ENCODE measurements at regions not wholly inside any gene's neighbourhood (a gene's known extent, or its start where the extent isn't known, plus 50 kb on each side); places are given as distances from the start of the nearest gene placed in this dataset.
"Not testable (repeated sequence)": the region's sequence is repeated elsewhere in the genome, so short reads cannot be mapped to it uniquely, and the experiment has no call there.

DNA sequence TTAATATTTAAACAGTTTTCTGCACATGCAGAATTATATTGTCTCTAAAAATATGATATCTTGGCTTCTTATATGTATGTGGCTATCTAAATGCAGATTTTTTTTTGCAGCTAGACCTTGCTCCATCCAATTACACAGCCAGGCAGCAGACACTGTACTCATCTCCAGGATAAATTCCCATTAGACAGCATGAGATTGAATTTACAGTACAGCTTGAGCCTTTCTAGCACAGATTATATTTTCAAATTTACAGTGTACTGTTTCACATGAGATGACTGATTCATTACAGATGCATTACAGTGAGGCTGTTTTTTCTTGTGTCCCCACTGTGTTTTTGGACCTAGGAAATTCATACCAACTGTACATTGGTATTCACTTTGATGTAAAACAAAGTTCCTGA is 134.9 kb downstream of the OTOL1 start:
- H3K36me3 ChIP-seq (ENCODE audit: control insufficient read depth in 2 of 2, insufficient read depth in 1 of 2, low read length in 2 of 2): no peaks in the 10 kb centered on the region
- no peaks in the 10 kb centered on the region for H3K9me3 ChIP-seq (ENCODE audit: control insufficient read depth, insufficient read depth, low read depth, low read length)
- no peaks in the 10 kb centered on the region for H3K4me1 ChIP-seq (ENCODE audit: control insufficient read depth, insufficient read depth, low read length)
- CTCF ChIA-PET: no interaction called here
- no peak overlapping the region for H3K27ac ChIP-seq (ENCODE audit: extremely low read depth, low read depth, low read length)
- TF ChIP-seq ZNF202 (tag by site-specific recombination; IDR thresholded peaks at IDR 0.05; ENCODE audit: borderline replicate concordance) (no peak), ZNF16 (tag by site-specific recombination; IDR thresholded peaks at IDR 0.05; ENCODE audit: low read depth) (no peak), ZNF660 (tag by site-specific recombination; IDR thresholded peaks at IDR 0.05) (no peak), ZNF626 (tag by site-specific recombination; IDR thresholded peaks at IDR 0.05) (no peak), ZNF544 (tag by site-specific recombination; IDR thresholded peaks at IDR 0.05) (no peak)
- TF ChIP-seq, protein P1, sequence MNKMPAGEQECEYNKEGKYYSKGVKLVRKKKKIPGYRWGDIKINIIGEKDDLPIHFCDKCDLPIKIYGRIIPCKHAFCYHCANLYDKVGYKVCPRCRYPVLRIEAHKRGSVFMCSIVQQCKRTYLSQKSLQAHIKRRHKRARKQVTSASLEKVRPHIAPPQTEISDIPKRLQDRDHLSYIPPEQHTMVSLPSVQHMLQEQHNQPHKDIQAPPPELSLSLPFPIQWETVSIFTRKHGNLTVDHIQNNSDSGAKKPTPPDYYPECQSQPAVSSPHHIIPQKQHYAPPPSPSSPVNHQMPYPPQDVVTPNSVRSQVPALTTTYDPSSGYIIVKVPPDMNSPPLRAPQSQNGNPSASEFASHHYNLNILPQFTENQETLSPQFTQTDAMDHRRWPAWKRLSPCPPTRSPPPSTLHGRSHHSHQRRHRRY (tag by site-specific recombination; IDR thresholded peaks at IDR 0.05): no peak
- TF ChIP-seq, protein P2, sequence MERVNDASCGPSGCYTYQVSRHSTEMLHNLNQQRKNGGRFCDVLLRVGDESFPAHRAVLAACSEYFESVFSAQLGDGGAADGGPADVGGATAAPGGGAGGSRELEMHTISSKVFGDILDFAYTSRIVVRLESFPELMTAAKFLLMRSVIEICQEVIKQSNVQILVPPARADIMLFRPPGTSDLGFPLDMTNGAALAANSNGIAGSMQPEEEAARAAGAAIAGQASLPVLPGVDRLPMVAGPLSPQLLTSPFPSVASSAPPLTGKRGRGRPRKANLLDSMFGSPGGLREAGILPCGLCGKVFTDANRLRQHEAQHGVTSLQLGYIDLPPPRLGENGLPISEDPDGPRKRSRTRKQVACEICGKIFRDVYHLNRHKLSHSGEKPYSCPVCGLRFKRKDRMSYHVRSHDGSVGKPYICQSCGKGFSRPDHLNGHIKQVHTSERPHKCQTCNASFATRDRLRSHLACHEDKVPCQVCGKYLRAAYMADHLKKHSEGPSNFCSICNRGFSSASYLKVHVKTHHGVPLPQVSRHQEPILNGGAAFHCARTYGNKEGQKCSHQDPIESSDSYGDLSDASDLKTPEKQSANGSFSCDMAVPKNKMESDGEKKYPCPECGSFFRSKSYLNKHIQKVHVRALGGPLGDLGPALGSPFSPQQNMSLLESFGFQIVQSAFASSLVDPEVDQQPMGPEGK (tag by site-specific recombination; IDR thresholded peaks at IDR 0.05): no peak
- H3K4me3 ChIP-seq (ENCODE audit: low read depth, low read length): no peak overlapping the region
- POLR2A ChIA-PET: no interaction called here

DNA sequence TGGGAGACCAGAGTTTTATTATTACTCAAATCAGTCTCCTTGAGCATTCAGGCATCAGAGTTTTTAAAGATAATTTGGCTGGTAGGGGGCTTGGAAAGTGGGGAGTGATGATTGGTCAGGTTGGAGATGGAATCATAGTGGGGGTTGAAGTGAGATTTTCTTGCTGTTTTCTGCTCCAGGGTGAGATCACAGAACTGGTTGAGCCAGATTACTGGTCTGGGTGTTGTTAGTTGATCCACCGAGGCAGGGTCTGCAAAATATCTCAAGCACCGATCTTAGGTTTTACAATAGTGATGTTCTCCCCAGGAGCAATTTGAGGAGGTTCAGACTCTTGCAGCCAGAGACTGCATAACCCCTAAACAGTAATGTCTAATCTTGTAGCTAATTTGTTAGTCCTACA is 141.0 kb downstream of the OTOL1 start:
- POLR2A ChIA-PET: no interaction called here

DNA sequence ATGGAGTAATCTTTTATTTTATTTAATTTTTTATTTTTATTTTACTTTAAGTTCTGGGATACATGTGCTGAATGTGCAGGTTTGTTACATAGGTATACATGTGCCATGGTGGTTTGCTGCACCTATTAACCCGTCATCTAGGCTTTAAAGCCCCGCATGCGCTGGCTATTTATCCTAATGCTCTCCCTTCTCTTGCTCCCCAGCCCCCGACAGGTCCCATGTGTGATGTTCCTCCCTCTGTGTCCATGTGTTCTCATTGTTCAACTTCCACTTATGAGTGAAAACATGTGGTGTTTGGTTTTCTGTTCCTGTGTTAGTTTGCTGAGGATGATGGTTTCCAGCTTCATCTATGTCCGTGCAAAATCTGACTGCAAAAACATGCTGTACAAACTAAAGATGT is 142.5 kb downstream of the OTOL1 start:
- H3K36me3 ChIP-seq (ENCODE audit: control insufficient read depth in 2 of 2, insufficient read depth in 1 of 2, low read length in 2 of 2); H3K4me3 ChIP-seq (ENCODE audit: low read depth, low read length); H3K9me3 ChIP-seq (ENCODE audit: control insufficient read depth, insufficient read depth, low read depth, low read length); POLR2A ChIA-PET; CTCF ChIA-PET; H3K4me1 ChIP-seq (ENCODE audit: control insufficient read depth, insufficient read depth, low read length); H3K27ac ChIP-seq (ENCODE audit: extremely low read depth, low read depth, low read length): not testable (repeated sequence)

More for the DNA sequence above, 141.0 kb downstream of the OTOL1 start:
- CTCF ChIA-PET: no interaction called here
- H3K4me3 ChIP-seq (ENCODE audit: low read depth, low read length): no peak overlapping the region
- TF ChIP-seq WT1 (tag by site-specific recombination; IDR thresholded peaks at IDR 0.05) (no peak), GLIS2 (tag by site-specific recombination; IDR thresholded peaks at IDR 0.05) (no peak), SP2 (tag by site-specific recombination; IDR thresholded peaks at IDR 0.05) (no peak), ZNF121 (tag by site-specific recombination; IDR thresholded peaks at IDR 0.05) (no peak), ZNF837 (tag by site-specific recombination; IDR thresholded peaks at IDR 0.05) (no peak), ZNF571 (tag by site-specific recombination; IDR thresholded peaks at IDR 0.05) (no peak), ZNF555 (tag by site-specific recombination; conservative IDR thresholded peaks at IDR 0.05) (no peak), ZNF558 (tag by site-specific recombination; IDR thresholded peaks at IDR 0.05) (no peak), ZIC2 (tag by site-specific recombination; IDR thresholded peaks at IDR 0.05) (no peak), ZNF530 (tag by site-specific recombination; IDR thresholded peaks at IDR 0.05; ENCODE audit: low read depth) (no peak), KLF7 (tag by site-specific recombination; IDR thresholded peaks at IDR 0.05; ENCODE audit: borderline replicate concordance) (no peak)
- TF ChIP-seq, protein P3, sequence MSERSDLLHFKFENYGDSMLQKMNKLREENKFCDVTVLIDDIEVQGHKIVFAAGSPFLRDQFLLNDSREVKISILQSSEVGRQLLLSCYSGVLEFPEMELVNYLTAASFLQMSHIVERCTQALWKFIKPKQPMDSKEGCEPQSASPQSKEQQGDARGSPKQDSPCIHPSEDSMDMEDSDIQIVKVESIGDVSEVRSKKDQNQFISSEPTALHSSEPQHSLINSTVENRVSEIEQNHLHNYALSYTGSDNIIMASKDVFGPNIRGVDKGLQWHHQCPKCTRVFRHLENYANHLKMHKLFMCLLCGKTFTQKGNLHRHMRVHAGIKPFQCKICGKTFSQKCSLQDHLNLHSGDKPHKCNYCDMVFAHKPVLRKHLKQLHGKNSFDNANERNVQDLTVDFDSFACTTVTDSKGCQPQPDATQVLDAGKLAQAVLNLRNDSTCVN (tag by site-specific recombination; optimal IDR thresholded peaks at IDR 0.05): no peak
- no peaks in the 10 kb centered on the region for H3K4me1 ChIP-seq (ENCODE audit: control insufficient read depth, insufficient read depth, low read length)
- no peaks in the 10 kb centered on the region for H3K9me3 ChIP-seq (ENCODE audit: control insufficient read depth, insufficient read depth, low read depth, low read length)
- H3K36me3 ChIP-seq (ENCODE audit: control insufficient read depth in 2 of 2, insufficient read depth in 1 of 2, low read length in 2 of 2): no peaks in the 10 kb centered on the region
- no peak overlapping the region for H3K27ac ChIP-seq (ENCODE audit: extremely low read depth, low read depth, low read length)
